ENCODE measurements at regions not wholly inside any gene's neighbourhood (a gene's known extent, or its start where the extent isn't known, plus 50 kb on each side); places are given as distances from the start of the nearest gene placed in this dataset.
A peak's percentile ranks its signal among the peaks of the same experiment; 100 is the strongest.
"Not testable (repeated sequence)": the region's sequence is repeated elsewhere in the genome, so short reads cannot be mapped to it uniquely, and the experiment has no call there.

DNA sequence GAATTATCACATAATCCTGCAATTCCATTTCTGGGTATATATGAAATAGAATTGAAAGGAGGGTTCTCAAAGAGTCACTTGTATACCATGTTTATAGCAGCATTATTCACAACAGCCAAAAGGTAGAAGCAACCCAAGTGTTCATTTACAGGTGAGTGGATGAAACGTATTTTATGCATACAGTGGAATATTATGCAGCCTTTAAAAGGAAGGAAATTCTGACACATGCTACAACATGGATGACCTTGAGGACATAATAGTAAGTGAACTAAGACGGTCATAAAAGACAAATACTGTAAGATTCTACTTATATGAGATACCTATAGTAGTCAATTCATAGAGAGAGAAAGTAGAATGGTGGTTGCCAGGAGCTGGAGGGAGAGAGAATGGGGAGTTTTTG lies 110.8 kb upstream of the LIPC start:
- Histone ChIP-seq H3K4me3 (ENCODE audit: low read depth, low read length) (no peak overlapping the region), H3K9ac (ENCODE audit: low read depth, low read length) (no peak overlapping the region), H3K9me3 (ENCODE audit: control insufficient read depth, insufficient read depth, low read length) (no peaks in the 10 kb centered on the region), H3K27me3 (ENCODE audit: control insufficient read depth, insufficient read depth, low read length) (no peaks in the 10 kb centered on the region), H3K36me3 (ENCODE audit: control insufficient read depth, insufficient read depth, low read length) (no peaks in the 10 kb centered on the region), H3K4me1 (ENCODE audit: control insufficient read depth, insufficient read depth, low read length) (no peaks in the 10 kb centered on the region)

DNA sequence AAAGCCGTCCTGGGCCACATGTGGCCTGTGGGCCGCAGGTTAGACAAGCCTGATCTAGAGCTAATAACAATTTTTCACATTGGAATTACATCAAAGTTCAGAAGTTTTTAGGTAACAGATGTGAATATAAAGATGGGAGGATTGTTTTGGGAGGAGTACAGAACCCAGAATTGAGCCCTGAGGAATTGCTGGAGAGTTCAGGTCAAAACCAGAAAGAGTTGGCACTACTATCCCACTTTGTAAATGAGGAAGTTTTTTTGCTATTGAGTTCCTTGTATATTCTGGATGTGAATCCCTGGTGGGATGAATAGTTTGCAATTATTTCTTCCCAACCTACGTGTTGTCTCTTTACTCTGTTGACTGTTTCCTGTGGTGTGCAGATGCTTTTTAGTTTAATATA lies 109.5 kb upstream of the LIPC start:
- Histone ChIP-seq H3K9ac (ENCODE audit: low read depth, low read length) (no peak overlapping the region), H3K9me3 (ENCODE audit: control insufficient read depth, insufficient read depth, low read length) (no peaks in the 10 kb centered on the region), H3K4me1 (ENCODE audit: control insufficient read depth, insufficient read depth, low read length) (no peaks in the 10 kb centered on the region), H3K4me3 (ENCODE audit: low read depth, low read length) (no peak overlapping the region), H3K27me3 (ENCODE audit: control insufficient read depth, insufficient read depth, low read length) (no peaks in the 10 kb centered on the region), H3K36me3 (ENCODE audit: control insufficient read depth, insufficient read depth, low read length) (no peaks in the 10 kb centered on the region)

DNA sequence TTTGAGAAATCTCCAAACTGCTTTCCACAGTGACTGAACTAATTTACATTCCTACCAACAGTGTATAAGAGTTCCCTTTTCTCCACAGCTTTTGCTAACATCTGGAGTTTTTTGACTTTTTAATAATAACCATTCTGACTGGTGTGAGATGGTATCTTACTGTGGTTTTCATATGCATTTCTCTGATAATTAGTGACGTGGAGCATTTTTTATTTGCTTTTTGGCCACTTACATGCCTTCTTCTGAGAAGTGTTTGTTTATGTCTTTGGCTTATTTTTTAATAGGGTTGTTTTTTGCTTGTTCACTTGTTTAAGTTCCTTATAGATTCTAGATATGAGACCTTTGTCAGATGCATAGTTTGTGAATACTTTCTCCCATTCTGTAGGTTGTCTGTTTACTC lies 108.5 kb upstream of the LIPC start:
- not testable (repeated sequence) for H3K36me3 ChIP-seq (ENCODE audit: control insufficient read depth, insufficient read depth, low read length); H3K4me3 ChIP-seq (ENCODE audit: low read depth, low read length); H3K9ac ChIP-seq (ENCODE audit: low read depth, low read length); H3K27me3 ChIP-seq (ENCODE audit: control insufficient read depth, insufficient read depth, low read length); H3K4me1 ChIP-seq (ENCODE audit: control insufficient read depth, insufficient read depth, low read length); H3K9me3 ChIP-seq (ENCODE audit: control insufficient read depth, insufficient read depth, low read length)

DNA sequence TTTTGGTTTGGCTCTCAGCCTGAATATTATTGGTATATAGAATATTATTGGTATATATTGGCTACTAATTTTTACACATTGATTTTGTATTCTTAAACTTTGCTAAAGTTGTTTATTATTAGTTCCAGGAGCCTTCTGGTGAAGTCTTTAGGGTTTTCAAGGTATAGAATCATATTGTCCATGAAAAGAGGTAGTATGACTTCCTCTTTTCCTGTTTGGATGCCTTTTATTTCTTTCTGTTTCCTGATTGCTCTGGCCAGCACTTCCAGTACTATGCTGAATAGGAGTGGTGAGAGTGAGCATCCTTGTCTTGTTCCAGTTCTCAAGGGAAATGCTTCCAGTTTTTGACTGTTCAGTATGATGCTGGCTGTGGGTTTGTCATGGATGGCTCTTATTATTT lies 107.3 kb upstream of the LIPC start:
- Histone ChIP-seq H3K9me3 (ENCODE audit: control insufficient read depth, insufficient read depth, low read length) (no peaks in the 10 kb centered on the region), H3K4me1 (ENCODE audit: control insufficient read depth, insufficient read depth, low read length) (no peaks in the 10 kb centered on the region), H3K36me3 (ENCODE audit: control insufficient read depth, insufficient read depth, low read length) (no peaks in the 10 kb centered on the region), H3K4me3 (ENCODE audit: low read depth, low read length) (no peak overlapping the region), H3K27me3 (ENCODE audit: control insufficient read depth, insufficient read depth, low read length) (no peaks in the 10 kb centered on the region), H3K9ac (ENCODE audit: low read depth, low read length) (no peak overlapping the region)

DNA sequence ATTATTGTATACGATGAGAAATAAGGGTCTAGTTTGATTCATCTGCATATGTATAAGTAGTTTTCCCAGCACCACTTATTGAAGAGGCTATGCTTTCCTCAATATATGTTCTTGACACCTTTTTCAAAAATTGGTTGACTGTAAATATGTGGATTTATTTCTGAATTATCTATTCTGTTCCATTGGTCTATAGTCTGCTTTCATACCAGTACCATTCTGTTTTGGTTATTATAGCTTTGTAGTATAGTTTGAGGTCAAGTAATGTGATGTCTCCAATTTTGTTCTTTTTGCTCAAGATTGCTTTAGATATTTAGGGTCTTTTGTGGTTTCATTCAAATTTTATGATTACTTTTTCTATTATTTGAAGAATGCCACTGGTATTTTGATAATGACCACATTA lies 103.8 kb upstream of the LIPC start:
- Histone ChIP-seq H3K4me3 (ENCODE audit: low read depth, low read length) (no peak overlapping the region), H3K4me1 (ENCODE audit: control insufficient read depth, insufficient read depth, low read length) (peaks cover 23% of the 10 kb centered on the region), H3K9me3 (ENCODE audit: control insufficient read depth, insufficient read depth, low read length) (no peaks in the 10 kb centered on the region), H3K27me3 (ENCODE audit: control insufficient read depth, insufficient read depth, low read length) (no peaks in the 10 kb centered on the region), H3K9ac (ENCODE audit: low read depth, low read length) (no peak overlapping the region), H3K36me3 (ENCODE audit: control insufficient read depth, insufficient read depth, low read length) (no peaks in the 10 kb centered on the region)

- no peak overlapping the region for H3K9ac ChIP-seq (ENCODE audit: low read depth, low read length)
- H3K4me1 ChIP-seq (ENCODE audit: control insufficient read depth, insufficient read depth, low read length) = peaks cover 23% of the 10 kb centered on the region
- no peaks in the 10 kb centered on the region for H3K27me3 ChIP-seq (ENCODE audit: control insufficient read depth, insufficient read depth, low read length)
- no peak overlapping the region for H3K4me3 ChIP-seq (ENCODE audit: low read depth, low read length)
- H3K9me3 ChIP-seq (ENCODE audit: control insufficient read depth, insufficient read depth, low read length) = no peaks in the 10 kb centered on the region
- no peaks in the 10 kb centered on the region for H3K36me3 ChIP-seq (ENCODE audit: control insufficient read depth, insufficient read depth, low read length)
Observed at GRCh38 chr15:58329211-58329610, 102.6 kb upstream of the LIPC start.

DNA sequence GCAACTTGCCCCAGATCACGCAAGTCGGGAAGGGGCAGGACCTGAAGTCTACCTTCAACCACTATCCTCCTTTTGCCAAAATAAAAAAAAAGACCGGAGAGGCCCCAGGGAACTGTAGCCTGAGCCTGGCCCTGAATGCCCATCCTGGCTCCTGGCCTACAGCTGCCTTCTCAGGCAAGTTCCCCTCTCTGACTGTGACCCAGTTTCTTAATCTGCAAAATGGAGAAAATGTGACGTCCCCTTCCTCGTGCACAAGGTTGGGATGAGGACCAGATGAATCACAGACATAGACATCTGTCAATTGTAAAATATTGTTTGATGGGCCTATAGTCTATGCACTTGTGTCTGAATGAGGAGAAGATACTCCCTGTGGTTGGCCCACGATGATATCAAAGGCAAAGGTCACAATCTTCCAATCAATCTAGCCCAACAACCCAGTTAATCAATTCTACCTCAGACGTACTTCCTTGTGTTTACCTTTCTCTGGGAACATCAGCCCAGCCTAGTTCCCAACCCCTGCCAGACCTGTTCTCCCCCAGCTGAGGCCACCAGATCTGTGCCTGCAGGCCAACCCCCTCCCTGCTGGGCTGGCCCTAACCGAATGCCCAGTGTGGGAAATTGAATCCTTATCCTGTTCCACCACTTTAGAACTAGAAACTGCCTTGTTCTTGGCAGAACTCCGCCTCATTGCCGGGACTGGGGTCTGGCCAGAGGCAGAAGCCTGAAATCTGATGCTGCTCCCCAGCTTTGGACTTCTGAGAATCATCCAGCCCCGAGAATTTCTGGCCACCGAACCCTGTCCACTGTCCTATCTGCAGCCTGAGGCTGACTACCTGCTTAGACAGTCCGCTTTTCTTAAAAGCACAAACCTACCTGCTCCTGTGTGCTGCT lies 101.8 kb upstream of the LIPC start:
- no peak overlapping the region for H3K4me3 ChIP-seq (ENCODE audit: low read depth, low read length)

DNA sequence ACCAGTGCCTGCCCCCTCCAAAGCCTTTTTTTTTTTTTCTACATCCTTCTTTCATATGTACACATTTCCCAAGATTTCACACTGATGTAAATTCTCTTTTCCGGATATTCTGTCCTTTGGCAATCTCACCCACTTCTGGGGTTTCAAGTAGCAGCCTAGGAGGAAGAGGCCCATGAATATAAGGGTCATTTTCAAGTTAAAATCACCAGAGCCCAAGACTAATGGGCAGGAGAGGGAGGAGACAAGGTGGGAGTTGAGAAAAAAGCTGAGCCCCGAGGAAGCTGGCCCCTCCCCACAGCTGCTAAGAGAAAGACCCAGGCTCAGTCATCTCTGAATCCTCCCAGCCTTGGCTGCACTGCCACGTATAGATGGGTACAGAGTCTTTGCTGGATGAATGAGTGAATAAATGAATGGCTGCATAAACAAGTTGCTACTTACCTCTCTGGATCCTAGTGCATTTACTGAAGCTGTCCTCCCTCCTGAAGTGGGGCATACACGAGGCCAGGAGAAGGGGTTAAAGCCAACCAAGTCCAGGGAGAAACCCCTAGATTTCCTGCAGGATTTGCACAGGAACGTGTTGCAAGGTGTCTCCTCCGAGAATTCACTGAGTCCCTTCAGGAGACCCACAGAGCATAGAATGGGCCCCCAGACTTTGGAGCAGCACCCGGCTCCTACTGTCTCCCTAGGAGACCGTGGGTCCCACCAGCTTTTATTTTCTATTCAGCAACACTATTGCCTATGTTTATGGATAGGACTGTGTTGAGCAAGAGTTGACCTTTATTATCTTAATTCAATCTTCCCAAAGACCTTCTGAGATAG lies 100.8 kb upstream of the LIPC start:
- Histone ChIP-seq H3K36me3 (ENCODE audit: control insufficient read depth, insufficient read depth, low read length) (no peaks in the 10 kb centered on the region), H3K9me3 (ENCODE audit: control insufficient read depth, insufficient read depth, low read length) (no peaks in the 10 kb centered on the region), H3K27me3 (ENCODE audit: control insufficient read depth, insufficient read depth, low read length) (no peaks in the 10 kb centered on the region), H3K9ac (ENCODE audit: low read depth, low read length) (no peak overlapping the region), H3K4me3 (ENCODE audit: low read depth, low read length) (no peak overlapping the region), H3K4me1 (ENCODE audit: control insufficient read depth, insufficient read depth, low read length) (peaks cover 23% of the 10 kb centered on the region)

More for the DNA sequence above, 101.8 kb upstream of the LIPC start:
- no peaks in the 10 kb centered on the region for H3K9me3 ChIP-seq (ENCODE audit: control insufficient read depth, insufficient read depth, low read length)
- H3K4me1 ChIP-seq (ENCODE audit: control insufficient read depth, insufficient read depth, low read length) = peaks cover 23% of the 10 kb centered on the region
- no peaks in the 10 kb centered on the region for H3K36me3 ChIP-seq (ENCODE audit: control insufficient read depth, insufficient read depth, low read length)
- no peaks in the 10 kb centered on the region for H3K27me3 ChIP-seq (ENCODE audit: control insufficient read depth, insufficient read depth, low read length)
- no peak overlapping the region for H3K9ac ChIP-seq (ENCODE audit: low read depth, low read length)

DNA sequence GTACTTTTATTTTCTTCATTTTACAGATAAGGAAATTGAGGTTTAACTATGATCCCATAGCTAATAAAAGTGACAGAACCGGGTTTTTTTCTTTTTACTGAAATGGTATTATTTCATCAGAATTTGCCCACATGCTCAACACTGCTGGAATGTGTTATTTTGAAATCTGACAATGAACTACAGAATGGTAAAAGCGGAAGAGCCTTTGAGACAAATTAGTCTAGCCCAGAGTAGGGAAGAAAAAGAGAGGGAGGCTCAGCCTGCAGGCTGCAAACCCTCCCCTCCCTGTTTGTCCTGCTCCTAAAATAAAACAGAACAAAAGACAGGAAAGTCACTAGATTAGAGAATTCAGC lies 100.3 kb upstream of the LIPC start:
- Histone ChIP-seq H3K27me3 (ENCODE audit: control insufficient read depth, insufficient read depth, low read length) (no peaks in the 10 kb centered on the region), H3K9me3 (ENCODE audit: control insufficient read depth, insufficient read depth, low read length) (no peaks in the 10 kb centered on the region), H3K9ac (ENCODE audit: low read depth, low read length) (no peak overlapping the region), H3K4me1 (ENCODE audit: control insufficient read depth, insufficient read depth, low read length) (peaks cover 23% of the 10 kb centered on the region), H3K4me3 (ENCODE audit: low read depth, low read length) (no peak overlapping the region), H3K36me3 (ENCODE audit: control insufficient read depth, insufficient read depth, low read length) (no peaks in the 10 kb centered on the region)

DNA sequence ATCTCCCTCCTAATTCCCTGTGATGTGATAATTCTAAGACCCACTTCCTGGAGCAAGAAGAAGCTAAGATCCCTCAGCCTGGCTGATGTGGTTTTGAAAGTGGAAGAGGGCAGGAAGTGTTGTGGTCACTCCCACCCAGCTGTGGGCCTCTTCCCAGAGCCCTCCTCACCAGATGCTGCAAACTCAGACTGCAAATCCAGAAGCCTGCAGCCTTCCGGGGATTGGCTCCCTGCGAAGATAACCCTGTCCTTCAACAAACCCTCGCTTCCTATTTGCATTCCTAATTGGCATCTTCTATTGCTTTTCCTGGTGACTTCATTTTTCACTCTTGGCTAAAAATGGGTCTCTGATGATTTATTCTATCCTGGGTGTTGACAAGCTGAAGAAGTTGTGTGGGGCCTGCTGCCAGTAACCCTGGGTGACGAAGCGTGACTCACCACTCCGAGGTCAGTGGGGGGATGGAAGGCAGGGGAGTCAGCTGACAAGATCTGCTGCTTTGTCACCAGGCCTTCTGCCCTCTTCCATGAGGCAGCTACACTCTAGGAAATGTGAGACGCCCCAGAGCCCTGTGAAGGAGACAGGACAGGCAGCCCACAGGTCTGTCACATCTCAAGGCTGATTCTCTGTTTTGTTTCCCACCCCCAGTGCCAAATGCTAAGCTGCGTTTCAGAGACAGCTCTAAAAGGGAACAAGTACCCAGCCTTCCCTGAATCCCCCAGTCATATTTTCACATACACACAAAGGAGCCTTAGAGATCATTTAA lies 99.7 kb upstream of the LIPC start:
- H3K4me3 ChIP-seq (ENCODE audit: low read depth, low read length) = no peak overlapping the region
- H3K9me3 ChIP-seq (ENCODE audit: control insufficient read depth, insufficient read depth, low read length) = no peaks in the 10 kb centered on the region
- peak overlapping the region; percentile 37 for H3K9ac ChIP-seq (ENCODE audit: low read depth, low read length)
- H3K27me3 ChIP-seq (ENCODE audit: control insufficient read depth, insufficient read depth, low read length) = no peaks in the 10 kb centered on the region
- H3K4me1 ChIP-seq (ENCODE audit: control insufficient read depth, insufficient read depth, low read length) = peaks cover 23% of the 10 kb centered on the region
- no peaks in the 10 kb centered on the region for H3K36me3 ChIP-seq (ENCODE audit: control insufficient read depth, insufficient read depth, low read length)

DNA sequence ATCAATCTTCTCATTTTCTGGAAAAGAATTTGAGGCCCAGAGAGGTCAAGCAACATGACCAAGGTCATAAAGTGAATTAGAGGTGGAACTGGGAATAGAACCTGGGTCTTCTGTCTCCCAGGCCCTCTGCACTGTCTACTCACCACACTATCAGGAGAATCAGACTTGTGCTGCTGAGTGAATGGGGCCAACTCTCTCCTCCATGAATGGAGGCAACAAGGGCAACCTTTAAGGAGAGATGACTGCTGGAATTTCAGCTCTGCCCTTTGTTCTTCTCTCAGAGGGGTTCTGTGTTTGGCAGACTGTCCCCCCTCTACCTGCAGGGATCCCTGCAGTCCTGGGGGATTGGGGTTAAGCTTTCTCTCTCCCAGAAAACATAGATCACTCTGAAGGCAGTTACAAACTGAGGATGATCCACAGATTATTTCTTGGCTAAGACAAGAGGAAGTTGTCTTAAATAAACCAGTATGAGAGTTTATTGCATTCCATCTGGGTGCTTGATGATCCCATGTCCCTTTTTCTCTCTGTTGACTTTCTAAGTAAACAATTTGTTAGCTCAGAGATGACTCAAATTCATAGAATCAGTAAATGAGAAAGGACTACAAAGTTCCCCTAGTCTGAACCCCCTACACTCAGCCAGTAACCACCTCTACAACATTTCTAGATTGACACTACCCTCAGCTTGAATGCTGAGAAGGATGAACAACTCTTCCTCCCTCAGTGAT lies 99.0 kb upstream of the LIPC start:
- no peaks in the 10 kb centered on the region for H3K36me3 ChIP-seq (ENCODE audit: control insufficient read depth, insufficient read depth, low read length)
- H3K4me3 ChIP-seq (ENCODE audit: low read depth, low read length) = no peak overlapping the region
- no peaks in the 10 kb centered on the region for H3K27me3 ChIP-seq (ENCODE audit: control insufficient read depth, insufficient read depth, low read length)
- H3K9ac ChIP-seq (ENCODE audit: low read depth, low read length) = peak overlapping the region; percentile 37
- no peaks in the 10 kb centered on the region for H3K9me3 ChIP-seq (ENCODE audit: control insufficient read depth, insufficient read depth, low read length)
- H3K4me1 ChIP-seq (ENCODE audit: control insufficient read depth, insufficient read depth, low read length) = peaks cover 23% of the 10 kb centered on the region

Data from iPS-15b (cell line).